Lung microvascular endothelial cell (primary cell): ENCODE measurements at regions not wholly inside any gene's neighbourhood (a gene's known extent, or its start where the extent isn't known, plus 50 kb on each side); places are given as distances from the start of the nearest gene placed in this dataset.
A peak's percentile ranks its signal among the peaks of the same experiment; 100 is the strongest.

Experiments used
- DNase-seq, 2 donors: peaks; one replicate each; pipeline versions ENCODE4 v3.0.0 to v3.0.0-alpha.2; 2010; ENCODE audit warnings: low read depth in 2 of 2

DNA sequence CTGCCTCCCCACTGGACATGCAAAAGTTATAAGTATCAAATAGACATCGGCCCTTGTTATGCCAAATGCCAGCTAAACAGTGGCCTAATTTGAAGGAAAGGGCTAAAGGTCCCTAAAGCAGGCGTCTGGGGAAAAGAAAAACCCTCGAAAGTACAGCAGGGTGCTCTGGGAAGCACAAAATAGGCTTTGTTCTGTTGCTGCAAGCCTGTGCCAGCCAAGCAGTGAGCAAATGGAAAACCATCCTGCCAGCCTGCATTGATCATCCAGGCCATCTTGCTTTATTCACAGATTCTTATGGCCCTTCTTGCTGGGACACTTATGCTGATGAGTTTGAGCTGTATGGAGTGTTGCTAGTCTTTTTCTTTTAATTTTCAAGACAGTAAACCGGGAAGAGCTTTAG is 62.2 kb upstream of the PLEKHG1 start:
- DNase-seq, result peak in 1 of 2 donors; percentile 35

DNA sequence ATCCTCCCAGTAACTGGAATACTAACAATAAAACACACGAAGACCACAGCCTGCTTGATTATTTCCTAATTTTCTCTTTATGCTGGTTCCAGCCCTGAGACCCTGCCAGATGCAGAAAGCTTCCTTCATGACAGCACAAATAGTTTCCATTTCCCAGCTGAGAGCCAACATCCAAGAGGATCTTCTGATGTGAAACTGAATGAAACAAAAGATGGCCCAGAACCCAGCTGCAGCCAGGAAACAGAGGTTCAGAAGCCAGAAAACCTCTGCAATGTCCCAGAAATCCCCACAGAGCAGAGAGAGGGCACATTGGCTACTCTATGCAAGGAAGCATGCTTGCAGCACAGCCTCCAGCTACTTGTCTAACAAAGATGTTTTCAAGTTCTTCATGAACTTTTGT is 61.8 kb upstream of the PLEKHG1 start:
- DNase-seq, result peak; percentile 7 to 80

DNA sequence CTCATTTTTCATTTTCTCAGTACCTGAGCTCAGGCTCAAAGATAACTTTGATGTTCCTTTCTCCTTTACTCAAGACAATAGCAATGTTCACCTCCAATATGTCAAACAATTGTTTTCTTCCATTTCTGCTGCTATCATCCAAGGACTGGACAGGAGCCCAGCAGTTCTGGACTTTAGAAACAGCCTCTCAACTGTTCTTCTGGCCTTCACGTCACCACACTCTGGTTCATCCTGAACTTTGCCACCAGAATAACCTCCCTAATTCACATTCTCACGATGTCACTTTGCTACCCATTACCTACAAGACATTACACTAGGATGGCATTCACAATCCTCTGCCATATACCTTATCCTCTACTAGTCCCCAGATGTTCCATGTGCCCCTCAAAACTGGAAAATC is 60.6 kb upstream of the PLEKHG1 start:
- DNase-seq, result no peak

DNA sequence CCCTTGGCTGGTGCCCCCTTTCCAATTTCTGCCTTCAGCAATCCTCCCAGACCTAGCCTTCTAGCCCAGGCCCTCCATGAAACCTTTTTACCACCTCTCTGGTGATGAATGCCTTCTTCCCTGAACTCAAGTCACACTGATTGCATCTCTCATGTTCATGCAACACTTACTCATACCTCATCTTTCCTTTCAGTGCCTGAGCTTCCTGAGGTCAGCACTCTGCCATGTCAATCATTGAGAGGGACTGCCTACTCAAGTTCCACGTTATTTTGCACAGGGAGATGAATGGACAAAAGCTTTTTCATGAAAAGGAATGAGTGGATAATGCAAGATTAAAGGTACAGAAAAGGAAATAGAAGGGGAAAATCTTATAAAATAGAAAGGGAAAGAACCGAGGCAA is 60.1 kb upstream of the PLEKHG1 start:
- DNase-seq, result peak in 1 of 2 donors; percentile 56

DNA sequence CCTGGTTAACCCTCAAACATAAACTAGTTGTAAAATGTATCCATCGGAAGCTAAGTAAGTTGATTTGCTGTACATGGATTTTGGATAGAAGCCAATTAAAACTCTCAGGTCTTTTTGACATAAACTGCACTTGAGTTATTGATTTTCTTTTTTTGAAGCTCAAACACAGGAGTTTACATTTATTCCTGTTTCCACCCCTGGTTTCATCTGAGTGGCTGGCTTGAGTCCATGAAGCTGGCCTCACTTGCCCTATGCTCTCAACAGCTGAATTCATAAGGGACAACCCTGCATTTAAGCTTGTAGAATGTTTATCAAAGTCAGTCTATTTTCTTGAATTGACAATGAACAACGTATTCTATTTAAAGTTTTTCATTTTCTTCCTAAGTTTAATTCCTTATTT is 58.1 kb upstream of the PLEKHG1 start:
- no peak for DNase-seq

DNA sequence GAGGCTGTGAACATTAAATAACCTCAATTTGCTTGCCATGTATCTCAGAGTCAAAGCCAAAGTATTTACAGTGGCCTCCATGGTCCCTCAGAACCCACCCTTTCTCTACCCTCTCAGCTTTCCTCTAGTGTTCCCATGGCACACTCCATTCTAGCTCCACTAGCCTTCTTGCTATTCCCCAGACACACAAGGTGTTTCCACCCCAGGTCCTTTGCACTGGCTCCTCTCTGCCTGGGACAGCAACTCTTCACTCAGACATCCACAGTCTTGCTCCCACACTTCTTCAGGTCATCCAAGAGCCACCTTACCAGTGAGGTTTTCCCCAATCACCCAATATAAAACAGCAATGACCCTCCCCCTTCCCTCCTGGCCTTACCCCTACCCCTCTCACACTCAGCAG is 56.5 kb upstream of the PLEKHG1 start:
- DNase-seq, result no peak

DNA sequence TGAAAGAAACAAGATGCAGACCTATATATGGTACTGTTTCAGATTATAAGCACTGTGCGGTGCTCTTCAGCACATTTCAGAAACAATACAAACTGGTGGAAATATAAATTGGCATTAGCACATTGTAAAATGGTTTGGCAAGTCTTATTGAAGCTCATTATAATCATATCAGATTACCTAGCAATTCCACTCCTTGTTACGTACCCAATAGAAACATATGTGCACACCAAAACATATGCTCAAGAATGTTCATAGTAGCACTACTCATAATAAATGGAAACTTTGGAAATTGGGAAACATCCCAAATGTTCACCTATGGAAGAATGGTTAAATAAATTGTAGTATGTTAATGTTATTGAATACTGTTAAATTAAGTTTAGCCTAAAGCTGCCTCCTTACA is 54.9 kb upstream of the PLEKHG1 start:
- DNase-seq, result no peak

DNA sequence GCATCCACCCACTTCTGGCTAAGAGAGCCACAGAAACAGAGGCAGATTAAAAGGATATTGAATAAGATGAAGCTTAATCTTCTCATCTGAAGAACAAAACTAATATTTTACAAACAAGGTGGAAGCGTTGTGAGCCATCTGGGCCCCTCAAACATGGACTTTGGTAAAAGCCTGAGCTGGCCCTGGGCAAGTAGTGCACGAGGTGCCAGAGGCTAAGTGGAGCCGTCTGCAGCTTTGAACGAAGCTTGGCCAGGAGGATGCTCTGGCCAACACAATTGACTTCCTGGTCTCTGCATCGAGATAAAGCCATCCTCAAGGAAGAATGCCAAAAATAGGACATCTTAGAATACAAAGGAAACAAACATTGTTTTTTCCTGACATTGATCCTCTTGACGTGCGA is 53.2 kb upstream of the PLEKHG1 start:
- DNase-seq, result no peak

DNA sequence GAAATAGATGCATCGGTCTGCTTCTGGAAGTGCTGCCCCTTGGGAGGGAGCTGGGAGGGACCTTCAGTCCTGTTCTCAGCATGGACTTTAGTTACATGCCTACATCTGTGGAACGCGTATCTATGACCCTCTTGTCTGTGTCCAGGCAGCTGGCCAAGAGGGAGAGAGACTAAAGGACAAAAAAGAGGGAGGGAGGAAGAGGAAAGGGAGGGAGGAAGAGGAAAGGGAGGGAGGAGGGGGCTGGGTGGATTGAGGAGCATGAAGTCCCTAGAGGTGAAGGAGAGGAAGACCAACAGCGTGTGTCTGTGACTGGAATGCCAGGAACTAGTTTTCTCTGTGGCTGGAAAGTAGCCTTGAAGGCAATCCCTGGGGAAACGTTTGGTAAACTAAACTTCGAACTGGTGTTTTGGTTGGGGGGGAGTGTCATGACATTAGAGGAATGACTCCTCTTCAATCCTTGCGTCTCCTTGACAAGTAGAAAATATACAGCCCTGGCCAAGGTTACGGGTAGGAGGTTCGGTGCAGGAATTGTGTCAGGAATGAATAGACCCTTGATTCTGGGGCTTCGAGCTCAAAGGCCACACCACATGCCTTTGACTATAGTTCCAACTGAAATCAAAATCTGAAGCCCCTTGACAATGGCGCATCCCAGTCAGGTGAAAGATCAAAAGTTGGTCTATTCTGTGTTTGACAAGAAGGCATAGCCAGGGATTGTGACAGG is 52.0 kb upstream of the PLEKHG1 start:
- DNase-seq, result no peak

DNA sequence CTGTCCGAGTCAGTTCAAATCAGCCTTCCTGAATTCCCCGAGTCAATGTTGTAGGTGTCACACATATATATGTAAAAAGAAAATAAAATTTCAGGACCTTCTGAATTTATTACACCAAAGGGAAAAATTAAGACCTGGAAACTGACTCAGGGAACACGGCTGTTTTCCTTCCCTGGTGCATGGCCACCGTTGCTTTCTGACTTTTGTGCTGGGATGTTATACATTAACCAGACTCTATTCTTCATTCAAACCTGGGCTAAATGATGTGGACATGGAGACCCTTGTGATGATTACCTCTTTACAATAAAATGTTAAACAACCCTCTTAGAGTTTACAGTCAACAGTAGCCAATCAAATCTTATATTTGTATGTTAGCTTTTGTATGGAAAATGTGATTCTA is 51.4 kb upstream of the PLEKHG1 start:
- no peak for DNase-seq

DNA sequence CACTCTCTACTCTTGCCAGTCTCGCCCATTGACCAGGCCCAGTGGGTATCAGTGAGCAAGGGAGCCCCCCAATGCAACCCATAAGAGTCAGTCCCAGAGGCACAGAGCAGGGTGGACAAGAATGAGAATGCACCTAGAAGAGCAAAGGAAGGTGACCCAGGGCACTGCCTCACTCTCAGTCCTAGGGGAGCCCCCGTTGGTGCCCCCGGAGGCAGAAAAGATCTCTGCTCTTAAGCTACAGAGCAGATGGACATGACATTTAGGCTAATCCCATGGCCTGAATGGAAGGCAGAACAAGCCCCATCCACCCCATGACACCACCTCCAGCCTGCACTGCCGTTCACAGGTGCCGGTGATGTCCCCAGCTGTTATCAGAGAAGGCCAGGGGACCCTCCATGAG is 50.7 kb upstream of the PLEKHG1 start:
- no peak for DNase-seq

DNA sequence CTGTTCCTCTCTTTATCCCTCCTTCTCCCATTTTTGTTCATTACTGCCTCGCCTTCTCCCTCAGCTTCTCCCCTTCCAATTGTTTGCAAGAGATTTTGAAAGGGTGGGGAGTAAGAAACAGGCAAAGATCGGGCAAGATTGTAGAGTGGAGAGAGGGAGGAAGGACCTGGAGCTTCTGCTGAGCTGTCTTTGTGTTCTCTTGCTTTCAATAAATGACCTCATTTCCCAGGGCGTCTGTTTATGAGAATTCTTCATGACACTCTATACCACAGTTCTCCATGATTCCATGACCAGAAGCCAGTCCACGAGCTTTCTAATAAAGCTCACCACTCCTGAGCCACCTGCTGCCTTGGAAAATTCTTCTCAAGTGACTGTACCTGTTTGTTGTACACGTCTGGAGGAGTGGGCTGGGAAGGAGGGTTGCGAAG is 50.0 kb upstream of the PLEKHG1 start:
- DNase-seq, result no peak
